ENCODE measurements at regions not wholly inside any gene's neighbourhood (a gene's known extent, or its start where the extent isn't known, plus 50 kb on each side); places are given as distances from the start of the nearest gene placed in this dataset.

GRCh38 chr1:119226913-119227312 is 86.5 kb upstream of the WARS2 start:
- TF ChIP-seq POLR2AphosphoS5 (IDR thresholded peaks at IDR 0.05; ENCODE audit: low read depth): no peak
- no peak for TF ChIP-seq CTCF (IDR thresholded peaks at IDR 0.05; ENCODE audit: insufficient read depth, low read length)

Data from HL-60 (cell line).